Progenitor cell of endocrine pancreas (in vitro differentiated cells): ENCODE measurements at regions not wholly inside any gene's neighbourhood (a gene's known extent, or its start where the extent isn't known, plus 50 kb on each side); places are given as distances from the start of the nearest gene placed in this dataset.

Experiments used
- DNase-seq: peaks from one replicate; pipeline ENCODE4 v3.0.0; 2021; ENCODE audit warnings: low spot score; ENCODE audit not compliant: unreplicated experiment
- H3K27ac Mint-ChIP-seq: 2 replicates; pipeline ENCODE4 v1.8.0; 2021; ENCODE audit warnings: mild to moderate bottlenecking, moderate library complexity, mixed read lengths
- H3K27me3 Mint-ChIP-seq: 2 replicates; pipeline ENCODE4 v1.8.0; 2021; ENCODE audit warnings: mixed read lengths
- H3K36me3 Mint-ChIP-seq: 2 replicates; pipeline ENCODE4 v1.8.0; 2022; ENCODE audit warnings: mixed read lengths; ENCODE audit not compliant: insufficient read depth
- H3K4me1 Mint-ChIP-seq: 2 replicates; pipeline ENCODE4 v1.8.0; 2021; ENCODE audit warnings: low read depth, mixed read lengths
- H3K4me3 Mint-ChIP-seq: 2 replicates; pipeline ENCODE4 v1.8.0; 2021; ENCODE audit warnings: low read depth, mild to moderate bottlenecking, moderate library complexity, mixed read lengths
- H3K9me3 Mint-ChIP-seq: 2 replicates; pipeline ENCODE4 v1.8.0; 2021; ENCODE audit warnings: low read depth, mixed read lengths
- CTCF ChIP-seq: fragments of 200-600 bp; sonication (generic); IDR thresholded peaks from one replicate; pipeline ENCODE4 v1.5.0; 2021; ENCODE audit warnings: antibody characterized with exemption, mild to moderate bottlenecking; ENCODE audit not compliant: unreplicated experiment

DNA sequence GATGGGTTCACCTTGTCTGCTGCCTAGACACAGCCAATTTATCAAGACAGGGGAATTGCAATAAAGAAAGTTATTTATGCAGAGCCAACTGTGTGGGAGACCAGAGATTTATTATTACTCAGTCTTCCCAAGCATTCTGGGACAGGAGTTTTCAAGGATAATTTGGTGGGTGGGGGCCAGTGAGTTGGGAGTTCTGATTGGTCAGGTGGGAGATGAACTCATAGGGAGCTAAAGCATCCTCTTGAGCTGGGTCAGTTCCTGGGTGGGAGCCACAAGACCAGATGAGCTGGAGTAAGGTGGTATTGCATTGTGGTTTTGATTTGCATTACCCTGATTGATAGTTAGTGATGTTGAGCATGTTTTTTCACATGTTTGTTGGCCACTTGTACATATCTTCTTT is 86.1 kb downstream of the PRKAB2 start:
- Mint-ChIP-seq H3K9me3 (peaks cover 7% of the 10 kb centered on the region), H3K4me3 (no peak overlapping the region), H3K4me1 (peaks cover 5% of the 10 kb centered on the region), H3K27me3 (peaks cover 34% of the 10 kb centered on the region), H3K27ac (no peak overlapping the region), H3K36me3 (no peaks in the 10 kb centered on the region)
- TF ChIP-seq CTCF: no peak
- no peak for DNase-seq

- H3K4me1 Mint-ChIP-seq: peaks cover 12% of the 10 kb centered on the region
- H3K27ac Mint-ChIP-seq: peak overlapping the region; percentile 100
- peak overlapping the region; percentile 88 for H3K4me3 Mint-ChIP-seq
- peak; percentile 50 for DNase-seq
- H3K27me3 Mint-ChIP-seq: peaks cover 51% of the 10 kb centered on the region
- H3K9me3 Mint-ChIP-seq: peaks cover 7% of the 10 kb centered on the region
- H3K36me3 Mint-ChIP-seq: no peaks in the 10 kb centered on the region
- TF ChIP-seq CTCF: no peak
Observed at GRCh38 chr1:147084273-147085096, 87.8 kb downstream of the PRKAB2 start.

GRCh38 chr1:147083919-147084272 is 88.4 kb downstream of the PRKAB2 start:
- H3K4me1 Mint-ChIP-seq: peaks cover 13% of the 10 kb centered on the region
- H3K27me3 Mint-ChIP-seq: peaks cover 57% of the 10 kb centered on the region
- peaks cover 7% of the 10 kb centered on the region for H3K9me3 Mint-ChIP-seq
- peak overlapping the region; percentile 100 for H3K27ac Mint-ChIP-seq
- DNase-seq: no peak
- H3K4me3 Mint-ChIP-seq: peak overlapping the region; percentile 88
- TF ChIP-seq CTCF: no peak
- no peaks in the 10 kb centered on the region for H3K36me3 Mint-ChIP-seq

GRCh38 chr1:147080671-147081394 is 91.4 kb downstream of the PRKAB2 start:
- no peak for DNase-seq
- TF ChIP-seq CTCF: peak; percentile 13
- Mint-ChIP-seq H3K27me3 (peaks cover 86% of the 10 kb centered on the region), H3K4me3 (peak overlapping the region; percentile 16), H3K4me1 (peaks cover 15% of the 10 kb centered on the region), H3K27ac (no peak overlapping the region), H3K36me3 (peaks cover 1% of the 10 kb centered on the region), H3K9me3 (peaks cover 5% of the 10 kb centered on the region)

GRCh38 chr1:147080006-147080661 is 92.1 kb downstream of the PRKAB2 start:
- Mint-ChIP-seq H3K27ac (no peak overlapping the region), H3K9me3 (peaks cover 5% of the 10 kb centered on the region), H3K27me3 (peaks cover 93% of the 10 kb centered on the region), H3K4me3 (peak overlapping the region; percentile 65), H3K36me3 (peaks cover 1% of the 10 kb centered on the region), H3K4me1 (peaks cover 15% of the 10 kb centered on the region)
- TF ChIP-seq CTCF: no peak
- DNase-seq: no peak
